HG02763 (cell line): ENCODE measurements at regions not wholly inside any gene's neighbourhood (a gene's known extent, or its start where the extent isn't known, plus 50 kb on each side); places are given as distances from the start of the nearest gene placed in this dataset.

Source experiments
- ATAC-seq: cut with Tn5 transposase; IDR thresholded peaks from one replicate; pipeline ENCODE4 v1.9.1; 2021; ENCODE audit warnings: mild to moderate bottlenecking, moderate library complexity; ENCODE audit not compliant: unreplicated experiment

GRCh38 chr10:32171204-32171603 lies 115.0 kb upstream of the KIF5B start:
- ATAC-seq, result no peak

DNA sequence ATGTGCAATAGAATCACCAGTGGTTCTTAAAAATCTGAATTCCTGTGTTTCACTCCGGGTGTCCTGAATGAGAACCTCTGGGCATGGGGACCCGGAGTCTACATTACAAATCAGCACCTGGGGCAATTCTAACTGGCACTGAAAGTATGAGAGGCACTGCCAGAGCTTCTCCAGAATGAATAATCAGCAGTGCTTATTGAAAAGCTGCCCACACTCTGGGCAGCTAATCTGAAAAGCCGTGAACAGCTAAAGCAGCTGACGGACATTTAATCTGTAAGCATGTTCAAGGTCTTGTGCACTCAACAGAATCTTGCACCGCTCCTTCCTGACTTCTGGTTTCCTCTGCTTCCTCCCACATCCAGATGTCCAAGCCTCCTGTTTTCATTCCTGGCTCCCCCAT lies 113.3 kb upstream of the KIF5B start:
- no peak for ATAC-seq

DNA sequence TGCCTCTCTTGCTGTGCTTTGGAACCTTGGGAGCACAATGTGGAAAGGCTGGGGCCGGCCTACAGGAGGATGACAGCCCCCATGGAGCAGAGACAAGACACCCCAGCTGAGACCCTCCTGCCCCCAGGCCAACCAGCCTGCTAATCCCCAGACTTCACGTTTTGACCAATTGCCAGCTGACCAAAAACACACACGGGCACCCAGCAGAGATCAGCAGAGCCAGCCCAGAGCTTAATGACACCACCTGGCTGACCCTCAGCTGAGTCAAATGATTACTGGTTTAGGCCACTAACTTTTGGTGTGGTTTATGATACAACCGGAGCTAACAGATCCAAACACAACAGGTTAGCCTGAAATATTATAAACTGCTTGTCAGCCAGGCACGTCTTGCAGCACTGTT lies 111.2 kb upstream of the KIF5B start:
- ATAC-seq, result no peak

- ATAC-seq, result no peak
These were observed 110.1 kb upstream of the KIF5B start for GRCh38 chr10:32166365-32166764.

DNA sequence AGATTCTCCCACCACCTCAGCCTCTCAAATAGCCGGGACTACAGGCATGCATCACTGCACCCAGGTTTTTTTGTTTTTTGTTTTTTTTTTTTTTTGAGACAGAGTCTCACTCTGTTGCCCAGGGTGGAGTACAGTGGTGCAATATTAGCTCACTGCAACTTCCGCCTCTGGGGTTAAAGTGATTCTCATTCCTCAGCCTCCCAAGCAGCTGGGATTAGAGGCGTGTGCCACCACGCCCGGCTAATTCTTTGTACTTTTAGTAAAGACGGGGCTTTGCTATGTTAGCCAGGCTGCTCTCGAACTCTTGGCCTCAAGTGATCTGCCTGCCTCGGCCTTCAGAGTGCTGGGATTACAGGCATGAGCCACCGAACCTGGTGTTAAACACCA lies 107.5 kb upstream of the KIF5B start:
- ATAC-seq, result no peak

DNA sequence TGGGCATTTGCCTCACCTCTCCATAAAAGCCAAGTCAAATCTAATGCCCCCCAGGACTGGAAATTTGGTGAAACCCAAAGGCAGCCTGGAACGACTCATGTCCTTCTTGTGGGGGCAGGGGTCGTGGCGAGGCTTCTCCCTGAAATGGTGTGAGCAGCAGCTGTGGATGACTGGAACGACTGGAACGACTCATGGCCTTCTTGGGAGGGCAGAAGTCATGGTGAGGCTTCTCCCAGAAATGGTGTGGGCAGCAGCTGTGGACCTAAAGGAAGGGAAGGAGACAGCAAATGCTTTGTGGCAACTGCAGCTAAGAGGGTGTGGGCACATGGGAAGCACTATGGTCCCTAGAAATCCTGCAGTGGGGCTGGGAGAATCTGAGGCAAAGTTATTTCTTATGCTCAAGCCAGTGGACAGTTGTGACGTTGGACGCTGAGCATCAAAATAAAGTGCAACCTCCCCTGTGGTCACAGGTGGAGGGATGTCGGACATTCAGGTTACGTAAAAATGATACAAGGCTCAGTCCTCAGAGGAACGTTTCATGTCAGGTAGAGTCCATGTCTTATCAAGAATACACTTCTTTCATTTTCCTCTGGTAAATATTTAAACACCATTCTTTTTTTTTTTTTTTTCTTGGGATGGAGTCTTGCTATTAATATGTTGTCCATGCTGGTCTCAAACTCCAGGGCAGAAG lies 107.0 kb upstream of the KIF5B start:
- ATAC-seq, result no peak

DNA sequence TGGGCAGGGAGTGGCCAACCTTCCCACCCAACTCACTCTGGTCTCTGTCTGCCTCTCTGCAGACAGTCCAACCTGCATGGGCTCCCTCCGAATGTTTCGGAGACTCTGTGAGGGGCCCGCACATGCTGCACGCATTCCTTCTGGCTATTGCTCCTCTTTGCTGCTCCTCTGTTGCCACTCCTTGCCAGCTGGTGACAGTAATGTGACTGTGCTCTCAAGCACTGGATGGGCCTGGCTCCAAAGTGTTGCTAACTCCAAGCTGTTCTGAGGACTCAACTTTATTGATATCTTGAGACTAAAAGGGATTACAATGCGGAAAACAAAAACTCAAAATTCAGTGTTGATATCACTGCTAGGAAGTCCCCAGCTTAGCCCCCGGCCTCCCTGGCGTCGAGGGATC lies 105.4 kb upstream of the KIF5B start:
- ATAC-seq, result no peak

DNA sequence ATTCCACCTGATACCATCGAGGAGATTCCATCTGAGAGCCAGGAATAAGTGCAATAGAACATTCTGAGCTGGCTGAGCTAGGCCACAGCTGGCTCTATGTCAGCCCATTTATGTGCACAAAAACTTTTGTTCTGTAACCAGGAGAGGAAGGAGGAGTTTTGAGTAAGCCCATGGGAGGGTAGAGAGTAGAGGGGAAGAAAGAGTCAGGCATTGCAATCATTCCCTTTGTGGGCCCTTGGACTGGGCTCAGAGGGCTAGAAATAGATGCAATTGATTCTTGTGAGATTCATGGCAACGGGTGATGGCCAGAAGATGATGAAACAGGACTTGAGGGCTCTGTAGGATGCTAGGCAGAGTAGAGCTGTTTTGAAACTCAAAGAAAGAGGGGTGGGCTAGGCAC lies 104.6 kb upstream of the KIF5B start:
- no peak for ATAC-seq

- no peak for ATAC-seq
These were observed 103.0 kb upstream of the KIF5B start for GRCh38 chr10:32159264-32159663.

GRCh38 chr10:32156031-32156495 lies 99.8 kb upstream of the KIF5B start:
- no peak for ATAC-seq

DNA sequence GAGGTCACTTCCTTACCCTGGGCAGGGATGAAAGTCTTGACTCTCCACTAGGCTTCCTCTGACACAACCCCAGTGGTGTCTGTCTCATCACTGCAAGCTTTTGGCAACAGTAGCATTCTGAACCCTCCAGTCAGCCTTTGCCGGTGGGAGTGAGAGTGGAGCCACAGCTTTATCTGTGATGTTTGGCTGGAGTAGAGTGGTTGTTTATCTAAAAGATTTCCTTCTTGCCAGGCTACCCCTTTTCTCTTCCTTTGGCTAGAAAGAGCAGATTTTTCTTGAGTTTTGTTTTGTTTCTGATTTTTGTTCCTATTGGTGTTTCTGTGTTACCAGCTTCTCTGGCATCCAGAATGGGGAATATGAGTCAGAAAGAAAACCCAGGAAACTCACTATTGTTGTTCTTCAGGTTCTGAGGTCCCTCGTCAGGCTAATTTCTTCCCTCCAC lies 98.9 kb upstream of the KIF5B start:
- no peak for ATAC-seq

- no peak for ATAC-seq
These were observed 97.7 kb upstream of the KIF5B start for GRCh38 chr10:32153931-32154330.

- ATAC-seq, result no peak
These were observed 97.0 kb upstream of the KIF5B start for GRCh38 chr10:32153252-32153651.

DNA sequence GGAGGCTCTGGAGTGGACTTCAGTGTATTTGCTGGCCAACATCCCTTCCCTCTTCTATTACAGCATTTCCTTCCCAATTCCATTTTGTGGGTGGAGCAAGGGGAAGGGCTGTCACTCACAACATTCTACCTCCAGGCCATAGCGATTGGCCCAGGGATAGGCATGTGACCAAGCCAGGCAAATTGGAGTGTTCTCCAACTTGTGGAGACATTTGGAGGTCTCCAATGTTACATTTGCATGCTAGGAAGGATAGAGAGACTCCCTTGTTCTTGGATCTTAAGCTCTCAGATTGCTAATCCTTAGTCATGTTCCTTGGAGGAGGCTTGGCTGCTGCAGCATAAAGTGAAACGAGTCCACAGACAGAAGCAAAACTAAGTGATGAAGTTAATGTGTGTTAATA lies 95.6 kb upstream of the KIF5B start:
- no peak for ATAC-seq

DNA sequence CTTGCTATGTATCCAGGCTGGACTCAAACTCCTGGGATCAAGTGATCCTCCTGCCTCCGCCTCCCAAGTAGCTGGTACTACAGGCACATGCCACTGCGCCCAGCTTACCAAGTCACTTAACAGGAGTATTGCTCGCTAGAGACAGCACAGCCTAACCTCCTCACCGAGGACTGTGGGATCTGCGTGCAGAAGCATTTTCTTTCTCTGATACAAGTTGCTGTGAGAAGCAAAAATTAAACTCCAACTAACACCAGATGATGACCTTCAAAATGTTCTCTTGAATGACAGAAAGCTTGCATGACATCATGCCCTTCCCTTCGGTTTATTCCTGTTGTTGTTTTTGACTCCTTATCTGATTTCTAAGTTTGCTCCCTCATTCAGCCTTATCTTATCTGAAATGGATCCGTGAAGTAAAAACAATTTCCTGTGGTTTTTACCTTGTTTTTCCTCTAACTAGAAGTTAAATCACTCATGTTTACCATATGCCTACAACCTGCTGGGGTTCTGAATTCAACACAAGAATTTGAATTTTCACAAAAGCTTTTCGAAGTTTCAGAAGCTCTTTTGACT lies 94.4 kb upstream of the KIF5B start:
- ATAC-seq, result no peak

- ATAC-seq, result peak; percentile 86
These were observed 93.2 kb upstream of the KIF5B start for GRCh38 chr10:32149252-32149955.

GRCh38 chr10:32148864-32149251 lies 92.6 kb upstream of the KIF5B start:
- ATAC-seq, result peak; percentile 35

- no peak for ATAC-seq
These were observed 91.5 kb upstream of the KIF5B start for GRCh38 chr10:32147730-32148129.

- ATAC-seq, result no peak
These were observed 89.9 kb upstream of the KIF5B start for GRCh38 chr10:32146166-32146565.

DNA sequence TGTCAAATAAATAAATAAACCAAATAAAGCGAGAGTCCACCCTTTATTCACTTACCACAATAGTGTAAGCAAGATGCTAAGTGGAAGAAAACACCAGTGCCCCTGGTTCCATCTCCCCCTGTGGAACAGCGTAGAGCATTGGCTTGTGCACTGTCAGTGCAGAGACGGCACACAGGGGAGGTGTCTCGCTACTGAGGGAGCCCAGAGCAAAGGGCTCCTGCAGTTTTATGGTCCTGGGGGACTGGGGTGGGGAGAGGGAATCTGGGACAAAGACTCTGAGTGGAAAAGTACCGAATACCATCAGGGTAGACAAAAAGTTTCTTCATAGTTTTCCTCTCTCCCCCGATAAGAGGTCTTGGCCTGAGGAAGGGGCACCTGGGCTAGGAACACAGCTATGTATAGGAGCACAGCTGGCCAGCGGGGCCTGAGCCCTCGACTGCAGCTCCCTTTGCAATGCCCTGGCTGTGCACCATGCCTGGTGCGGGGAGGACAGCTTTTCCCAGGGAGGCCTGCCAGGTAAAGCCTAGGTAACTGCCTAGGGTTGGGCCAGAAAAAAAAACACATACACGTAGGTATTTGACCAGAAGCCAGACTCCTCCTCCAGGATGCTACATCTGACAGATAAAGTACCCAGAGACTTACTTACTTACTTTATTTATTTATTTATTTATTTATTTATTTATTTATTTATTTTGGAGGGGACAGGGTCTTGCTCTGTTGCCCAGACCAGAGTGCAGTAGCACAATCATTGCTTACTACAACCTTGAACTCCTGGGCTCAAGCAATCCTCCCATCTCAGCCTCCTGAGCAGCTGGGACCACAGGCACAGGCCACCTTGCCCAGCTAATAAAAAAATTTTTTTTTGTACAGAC lies 88.8 kb upstream of the KIF5B start:
- ATAC-seq, result no peak

DNA sequence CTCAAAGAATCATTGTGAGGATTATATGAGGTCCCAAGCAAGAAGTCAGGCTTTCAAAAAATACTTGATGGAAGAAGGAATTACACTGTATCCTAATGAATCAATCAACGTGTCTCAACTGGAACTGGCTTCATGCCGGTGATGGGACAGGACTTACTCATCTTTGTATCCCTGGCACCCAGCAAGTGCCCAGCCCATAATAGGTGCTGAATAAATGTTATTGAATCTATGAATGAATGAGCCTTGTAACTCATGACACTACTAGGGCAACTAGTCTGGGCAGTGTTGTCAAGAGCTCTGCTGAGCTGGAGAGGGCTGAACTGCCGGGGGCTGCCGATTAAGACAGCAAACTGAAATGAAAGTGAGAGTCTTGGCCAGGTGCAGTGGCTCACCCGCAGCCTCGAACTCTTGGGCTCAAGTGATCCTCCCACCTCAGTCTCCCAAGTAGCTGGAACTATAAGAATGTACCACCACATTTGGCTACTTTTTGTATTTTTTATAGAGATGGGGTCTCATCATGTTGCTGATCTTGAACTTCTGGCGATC lies 87.2 kb upstream of the KIF5B start:
- no peak for ATAC-seq
